Pancreas (tissue), 10 donors: ENCODE measurements at regions not wholly inside any gene's neighbourhood (a gene's known extent, or its start where the extent isn't known, plus 50 kb on each side); places are given as distances from the start of the nearest gene placed in this dataset.

Experiments
- ATAC-seq, 4 donors: fragments of 200-7000 bp; cut with Tn5 transposase; one replicate each; pipeline versions ENCODE4 v1.8.0 to v1.9.1; 2020; ENCODE audit warnings: mild to moderate bottlenecking in 4 of 4, moderate library complexity in 4 of 4
- DNase-seq, 6 donors: peaks; one replicate each; pipeline ENCODE4 v3.0.0-alpha.2; 2020
- FAIRE-seq: peaks from 2 replicates; lab custom pipeline; 2012; peaks lifted over from hg19 to GRCh38; lab: Jason Lieb, UNC
- H3K27ac ChIP-seq, 4 donors: fragments of 200-600 bp; sonication (generic); 1 replicate in 3 of 4; 2 replicates in 1 of 4; pipeline versions ENCODE4 v1.5.0 to v1.8.0; 2020
- H3K27me3 ChIP-seq, 4 donors: fragments of 200-600 bp; one replicate each; pipeline ENCODE4 v1.8.0; 2021
- H3K36me3 ChIP-seq, 3 donors: fragments of 200-600 bp; sonication (generic) in 1 of 3; one replicate each; pipeline versions ENCODE4 v1.5.0 to v1.8.0; 2020 to 2021
- H3K4me1 ChIP-seq, 3 donors: fragments of 200-600 bp; one replicate each; pipeline ENCODE4 v1.8.0; 2021
- H3K4me3 ChIP-seq, 4 donors: fragments of 200-600 bp; sonication (generic) in 2 of 4; one replicate each; pipeline versions ENCODE4 v1.5.0 to v1.8.0; 2020 to 2021
- H3K9me3 ChIP-seq, 4 donors: fragments of 200-600 bp; one replicate each; pipeline ENCODE4 v1.8.0; 2021
- CTCF ChIP-seq, 4 donors: fragments of 200-600 bp; sonication (generic) in 3 of 4; IDR thresholded peaks; one replicate each; pipeline versions ENCODE4 v1.5.0 to v1.8.0; 2021; ENCODE audit warnings: antibody characterized with exemption in 4 of 4
- WGBS, 2 donors: extraction: QIAGEN DNeasy Blood & Tissue Kit; methylation state at CpG; one replicate each; pipeline ENCODE4 v1.1.7; 2013; 5-methylcytosine and 5-hydroxymethylcytosine counted together
- intact Hi-C, 3 donors: fragments of 100-400 bp; cut with DNase I; formaldehyde crosslinking; loops; one replicate each; pipeline versions ENCODE4 v1.11.1 to v1.14.2; 2022
- donor health status: healthy with polysubstance abuse.
- donor health status: DM: no; HTN: no; CAD: no; lungs with moderate emphysema.
- donor health status: DM: no; HTN: no; CAD: no.
- donor health status: control.
- donor health status: control.
- donor health status: Bipolar disorder and iron deficiency.
- donor health status: DM: yes; HTN: yes; CAD: no.
- donor health status: DM: no; HTN: no; CAD: no.
- donor health status: DM: no; HTN: no; CAD: no.
- donor health status: DM: yes; HTN: yes; CAD: no.

DNA sequence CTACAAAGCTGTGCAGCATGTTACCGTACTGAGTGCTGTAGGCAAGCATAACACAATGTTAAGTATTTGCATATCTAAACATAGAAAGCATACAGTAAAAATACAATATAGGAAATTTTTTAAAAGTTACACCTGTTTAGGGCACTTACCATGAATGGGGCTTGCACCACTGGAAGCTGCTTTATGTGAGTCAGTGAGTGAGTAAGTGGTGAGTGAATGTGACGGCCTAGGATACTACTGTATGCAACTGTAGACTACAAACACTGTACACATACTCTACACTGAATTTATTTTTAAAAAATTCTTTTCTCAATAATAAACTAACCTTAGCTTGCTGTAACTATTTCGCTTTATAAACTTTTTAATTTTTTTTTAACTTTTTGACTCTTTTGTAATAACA lies 82.1 kb upstream of the FSCB start:
- no peak for TF ChIP-seq CTCF (IDR thresholded peaks at IDR 0.05)
- no peak for ATAC-seq
- 80 to 89% methylated on average over 3 of the region's 3 CpGs for WGBS, 2 donors

DNA sequence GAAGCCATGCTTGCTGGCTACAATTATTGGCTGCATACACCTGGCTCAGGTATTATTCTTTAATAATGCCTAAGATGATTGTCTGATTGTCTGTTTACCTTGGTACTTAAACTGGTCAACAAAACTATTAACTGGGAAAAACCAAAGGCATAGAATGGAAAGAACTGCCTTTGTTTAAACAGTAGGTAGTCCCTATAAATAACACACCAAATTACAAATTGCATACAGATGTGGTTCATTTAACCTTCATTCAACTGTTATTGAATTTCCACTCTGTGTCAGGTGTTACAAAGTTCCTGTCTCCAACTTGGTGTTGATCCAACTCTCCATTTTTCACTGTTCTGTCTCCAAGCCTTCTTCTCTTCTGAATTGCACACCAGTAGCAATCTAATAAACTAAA lies 79.8 kb upstream of the FSCB start:
- DNase-seq, result no peak
- intact Hi-C loops, result no loop called here
- no peaks in the 10 kb centered on the region for H3K9me3 ChIP-seq
- no peaks in the 10 kb centered on the region for H3K4me1 ChIP-seq
- no peak for TF ChIP-seq CTCF (IDR thresholded peaks at IDR 0.05)
- FAIRE-seq, result no peak
- H3K36me3 ChIP-seq, result no peaks in the 10 kb centered on the region
- H3K27ac ChIP-seq, result no peak overlapping the region
- no peak overlapping the region for H3K4me3 ChIP-seq
- H3K27me3 ChIP-seq, result no peaks in the 10 kb centered on the region
- peak in 1 of 4 donors; percentile 41 for ATAC-seq

More for the DNA sequence above, 82.1 kb upstream of the FSCB start:
- Histone ChIP-seq H3K27ac (no peak overlapping the region), H3K4me3 (no peak overlapping the region), H3K9me3 (no peaks in the 10 kb centered on the region), H3K36me3 (no peaks in the 10 kb centered on the region), H3K4me1 (no peaks in the 10 kb centered on the region), H3K27me3 (no peaks in the 10 kb centered on the region)
- DNase-seq, result no peak
- intact Hi-C loops, result no loop called here
- FAIRE-seq, result no peak

DNA sequence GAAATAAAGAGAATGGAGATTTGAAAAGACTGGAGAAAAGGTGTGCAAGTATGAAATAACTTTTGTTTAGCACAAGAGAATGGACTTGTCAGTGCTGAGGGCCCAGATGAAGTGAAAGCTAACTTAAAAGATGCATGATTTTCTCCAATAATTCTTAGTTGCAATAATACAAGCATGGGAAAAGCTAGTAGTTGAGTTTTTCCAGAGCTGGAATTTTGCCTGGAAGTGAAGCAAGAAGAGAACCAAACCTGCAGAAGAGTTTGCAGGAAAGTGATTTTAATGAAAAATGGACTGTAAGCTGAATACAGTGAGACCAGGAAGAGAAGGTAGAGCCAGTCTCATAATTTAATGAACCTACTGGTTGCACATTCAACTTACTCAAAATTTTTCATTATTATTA lies 69.3 kb upstream of the FSCB start:
- no peak for TF ChIP-seq CTCF (IDR thresholded peaks at IDR 0.05)
- no peak for ATAC-seq
- Histone ChIP-seq H3K27ac (no peak overlapping the region), H3K27me3 (no peaks in the 10 kb centered on the region), H3K36me3 (no peaks in the 10 kb centered on the region), H3K4me1 (no peaks in the 10 kb centered on the region), H3K4me3 (no peak overlapping the region), H3K9me3 (no peaks in the 10 kb centered on the region)
- DNase-seq, result no peak
- intact Hi-C loops, result no loop called here
- no peak for FAIRE-seq

- H3K4me3 ChIP-seq, result no peak overlapping the region
- H3K4me1 ChIP-seq, result no peaks in the 10 kb centered on the region
- WGBS, 2 donors, result 47 to 57% methylated on average over 1 of the region's 1 CpG
- FAIRE-seq (no peak), DNase-seq (no peak), ATAC-seq (no peak)
- no peaks in the 10 kb centered on the region for H3K27me3 ChIP-seq
- H3K27ac ChIP-seq, result no peak overlapping the region
- H3K36me3 ChIP-seq, result no peaks in the 10 kb centered on the region
- no peaks in the 10 kb centered on the region for H3K9me3 ChIP-seq
- no peak for TF ChIP-seq CTCF (IDR thresholded peaks at IDR 0.05)
- intact Hi-C loops, result no loop called here
Measured at GRCh38 chr14:44567997-44568396, 60.9 kb upstream of the FSCB start.

DNA sequence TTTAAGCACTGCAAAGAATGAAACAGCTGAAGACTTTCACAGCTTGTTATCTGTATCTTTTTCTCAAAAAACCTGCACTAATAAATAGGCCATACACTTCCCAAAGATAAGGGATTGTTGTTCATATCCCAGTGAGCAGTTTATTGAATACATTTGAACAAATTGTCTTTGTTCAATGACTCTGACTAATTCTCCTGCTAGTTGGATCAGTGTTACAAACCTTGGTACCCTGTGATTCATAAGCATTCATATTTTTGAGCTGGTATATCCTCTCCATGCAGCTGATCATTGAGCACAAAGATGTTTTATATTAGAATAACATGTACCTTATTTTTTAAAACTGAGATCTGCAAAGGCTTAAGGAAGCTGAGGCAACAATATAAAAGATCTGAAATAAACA lies 58.9 kb upstream of the FSCB start:
- Histone ChIP-seq H3K27me3 (no peaks in the 10 kb centered on the region), H3K4me3 (no peak overlapping the region), H3K9me3 (no peaks in the 10 kb centered on the region), H3K36me3 (no peaks in the 10 kb centered on the region), H3K27ac (no peak overlapping the region), H3K4me1 (no peaks in the 10 kb centered on the region)
- no peak for ATAC-seq
- DNase-seq, result no peak
- intact Hi-C loops, result no loop called here
- no peak for FAIRE-seq
- TF ChIP-seq CTCF (IDR thresholded peaks at IDR 0.05), result no peak
